ENCODE measurements at regions not wholly inside any gene's neighbourhood (a gene's known extent, or its start where the extent isn't known, plus 50 kb on each side); places are given as distances from the start of the nearest gene placed in this dataset.

- H3K27ac Mint-ChIP-seq = no peak overlapping the region
- Histone ChIP-seq H3K27ac (ENCODE audit: insufficient read length, low read depth, low read length) (no peak overlapping the region), H2AK5ac (ENCODE audit: insufficient read length, low read length) (no peak overlapping the region), H2BK12ac (ENCODE audit: insufficient read length, low read depth, low read length) (no peak overlapping the region), H3K79me2 (ENCODE audit: insufficient read depth, low read length) (no peaks in the 10 kb centered on the region), H3K18ac (ENCODE audit: insufficient read length, low read depth, low read length) (no peak overlapping the region), H3K14ac (ENCODE audit: insufficient read depth, low read length) (no peak overlapping the region), H3K56ac (ENCODE audit: insufficient read length, low read depth, low read length) (no peak overlapping the region), H3K23me2 (ENCODE audit: insufficient read length, low read depth, low read length, poor library complexity, severe bottlenecking) (no peaks in the 10 kb centered on the region), H2BK120ac (ENCODE audit: low read depth, low read length, poor library complexity, severe bottlenecking) (no peak overlapping the region), H3K23ac (ENCODE audit: insufficient read length, low read depth, low read length) (no peak overlapping the region), H3K27me3 (ENCODE audit: insufficient read depth, low read length) (no peaks in the 10 kb centered on the region), H4K91ac (ENCODE audit: insufficient read length, low read depth, low read length) (no peak overlapping the region), H3K4me1 (ENCODE audit: insufficient read depth, low read length) (no peaks in the 10 kb centered on the region), H2BK15ac (ENCODE audit: low read depth, low read length) (no peak overlapping the region), H3K79me1 (ENCODE audit: insufficient read depth, low read depth, low read length, poor library complexity, severe bottlenecking) (no peaks in the 10 kb centered on the region), H3K4ac (ENCODE audit: low read depth, low read length) (no peak overlapping the region), H3K9ac (ENCODE audit: extremely low read depth, insufficient read length, low read length) (no peak overlapping the region), H4K20me1 (ENCODE audit: control insufficient read depth, insufficient read depth, insufficient read length) (no peaks in the 10 kb centered on the region), H3K9me3 (ENCODE audit: control insufficient read depth, low read depth, low read length) (no peaks in the 10 kb centered on the region), H2AFZ (ENCODE audit: low read length) (no peak overlapping the region), H3K4me2 (ENCODE audit: insufficient read depth, insufficient read length, low read length) (no peak overlapping the region), H3T11ph (ENCODE audit: low read length) (no peak overlapping the region), H2BK5ac (ENCODE audit: insufficient read length, low read length) (no peak overlapping the region), H4K8ac (replicated peaks; ENCODE audit: insufficient read length, low read depth, low read length) (no peak overlapping the region), H4K5ac (ENCODE audit: insufficient read length, low read depth, low read length) (no peak overlapping the region), H2BK20ac (ENCODE audit: low read depth, low read length, poor library complexity, severe bottlenecking) (no peak overlapping the region)
- no peak for TF ChIP-seq CTCF (conservative IDR thresholded peaks at IDR 0.05)
- no peaks in the 10 kb centered on the region for H3K4me1 Mint-ChIP-seq
- H3K4me3 Mint-ChIP-seq = no peak overlapping the region
- H3K27me3 Mint-ChIP-seq (ENCODE audit: low read depth) = no peaks in the 10 kb centered on the region; the same call in 1 of the 2 replicates
- no peaks in the 10 kb centered on the region; a peak in 1 of 5 replicates for H3K9me3 Mint-ChIP-seq
- no peaks in the 10 kb centered on the region; a peak in 1 of 7 replicates for H3K36me3 Mint-ChIP-seq (ENCODE audit: insufficient read depth in 1 of 3, low read depth in 3 of 3)
- no peak for DNase-seq
- no CpG with 5 or more reads among the region's 4 CpGs for whole genome bisulfite sequencing (ENCODE audit: extremely low coverage, insufficient read length, low lambda C conversion rate)
Measured at GRCh38 chr11:79794484-79795393, 353.9 kb upstream of the TENM4 start.

Data from H9 (cell line).